ENCODE measurements at regions not wholly inside any gene's neighbourhood (a gene's known extent, or its start where the extent isn't known, plus 50 kb on each side); places are given as distances from the start of the nearest gene placed in this dataset.

DNA sequence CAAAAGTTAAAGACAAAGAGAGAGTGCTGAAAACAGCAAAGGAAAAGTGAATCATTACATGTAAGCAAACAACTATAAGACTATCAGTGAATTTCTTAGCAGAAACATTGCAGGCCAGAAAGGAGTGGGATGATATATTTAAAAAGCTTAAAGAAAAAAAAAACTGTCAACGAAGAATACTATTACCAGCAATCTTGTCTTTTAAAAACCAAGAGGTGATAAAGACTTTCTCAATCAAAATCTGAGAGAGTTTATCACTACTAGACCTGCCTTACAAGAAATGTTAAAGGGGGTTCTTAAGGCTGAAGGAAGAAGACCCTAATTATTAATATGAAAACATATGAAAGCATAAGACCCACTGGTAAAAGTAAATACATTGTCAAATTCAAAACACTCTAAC lies 132.5 kb upstream of the ZCCHC13 start:
- CTCF ChIA-PET: no interaction called here
- ATAC-seq (ENCODE audit: low read depth) (no peak), DNase-seq (no peak)
- H4K8ac ChIP-seq (ENCODE audit: low read depth in 2 of 2, low read length in 2 of 2): no peak overlapping the region
- no peak overlapping the region for H3K18ac ChIP-seq (ENCODE audit: low read depth, low read length)
- peaks cover 7% of the 10 kb centered on the region for H3K9me3 ChIP-seq (ENCODE audit: control insufficient read depth, insufficient read depth, low read length)
- H3K4me3 ChIP-seq (ENCODE audit: insufficient read depth, low read depth, low read length): no peak overlapping the region
- no peak overlapping the region for H4K5ac ChIP-seq (ENCODE audit: low read depth, low read length)
- no peak overlapping the region for H2BK120ac ChIP-seq (ENCODE audit: low read depth, low read length)
- H3K4me1 ChIP-seq (ENCODE audit: control insufficient read depth, insufficient read depth, low read length): no peaks in the 10 kb centered on the region
- no peaks in the 10 kb centered on the region for H3K27me3 ChIP-seq (ENCODE audit: control insufficient read depth, insufficient read depth, low read length)
- dilution Hi-C loops (cut with HindIII; ENCODE audit: low sequenced_read_pairs, unreplicated experiment) (no loop called here), in situ Hi-C loops (cut with MboI; ENCODE audit: low sequenced_read_pairs) (no loop called here), intact Hi-C loops (cut with micrococcal nuclease) (no loop called here)
- H3K79me1 ChIP-seq (ENCODE audit: low read depth in 1 of 2, low read length in 2 of 2): no peaks in the 10 kb centered on the region
- no peaks in the 10 kb centered on the region for H4K20me1 ChIP-seq (ENCODE audit: insufficient read depth, low read length)
- H4K91ac ChIP-seq (ENCODE audit: insufficient read depth, low read depth, low read length): no peak overlapping the region
- no TSS peak for BruUV-seq (replicated peaks)
- no peaks in the 10 kb centered on the region for H3K9me1 ChIP-seq (ENCODE audit: insufficient read depth, low read length)
- no peak overlapping the region for H3K9ac ChIP-seq (ENCODE audit: low read depth, low read length)
- no peak for TF ChIP-seq BHLHE40 (IDR thresholded peaks at IDR 0.05; ENCODE audit: low read depth, low read length)
- TF ChIP-seq MXI1 (IDR thresholded peaks at IDR 0.05; ENCODE audit: borderline replicate concordance, low read depth, low read length): no peak
- no peak for TF ChIP-seq SMC3 (IDR thresholded peaks at IDR 0.05; ENCODE audit: low read depth, low read length)
- TF ChIP-seq RAD21 (IDR thresholded peaks at IDR 0.05; ENCODE audit: low read length): no peak
- no peak for TF ChIP-seq CEBPB (IDR thresholded peaks at IDR 0.05; ENCODE audit: low read depth, low read length)
- TF ChIP-seq, protein P1, sequence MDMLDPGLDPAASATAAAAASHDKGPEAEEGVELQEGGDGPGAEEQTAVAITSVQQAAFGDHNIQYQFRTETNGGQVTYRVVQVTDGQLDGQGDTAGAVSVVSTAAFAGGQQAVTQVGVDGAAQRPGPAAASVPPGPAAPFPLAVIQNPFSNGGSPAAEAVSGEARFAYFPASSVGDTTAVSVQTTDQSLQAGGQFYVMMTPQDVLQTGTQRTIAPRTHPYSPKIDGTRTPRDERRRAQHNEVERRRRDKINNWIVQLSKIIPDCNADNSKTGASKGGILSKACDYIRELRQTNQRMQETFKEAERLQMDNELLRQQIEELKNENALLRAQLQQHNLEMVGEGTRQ (IDR thresholded peaks at IDR 0.05; ENCODE audit: low read depth, low read length): no peak
- no peak for TF ChIP-seq FOS (IDR thresholded peaks at IDR 0.05; ENCODE audit: low read depth, low read length)
- TF ChIP-seq NFE2L2 (IDR thresholded peaks at IDR 0.05; ENCODE audit: low read depth, low read length): no peak
- no peak for TF ChIP-seq MAZ (IDR thresholded peaks at IDR 0.05; ENCODE audit: borderline replicate concordance, low read depth, low read length)
- no peak for TF ChIP-seq MAFK (IDR thresholded peaks at IDR 0.05; ENCODE audit: low read depth, low read length)
- TF ChIP-seq, protein P2, sequence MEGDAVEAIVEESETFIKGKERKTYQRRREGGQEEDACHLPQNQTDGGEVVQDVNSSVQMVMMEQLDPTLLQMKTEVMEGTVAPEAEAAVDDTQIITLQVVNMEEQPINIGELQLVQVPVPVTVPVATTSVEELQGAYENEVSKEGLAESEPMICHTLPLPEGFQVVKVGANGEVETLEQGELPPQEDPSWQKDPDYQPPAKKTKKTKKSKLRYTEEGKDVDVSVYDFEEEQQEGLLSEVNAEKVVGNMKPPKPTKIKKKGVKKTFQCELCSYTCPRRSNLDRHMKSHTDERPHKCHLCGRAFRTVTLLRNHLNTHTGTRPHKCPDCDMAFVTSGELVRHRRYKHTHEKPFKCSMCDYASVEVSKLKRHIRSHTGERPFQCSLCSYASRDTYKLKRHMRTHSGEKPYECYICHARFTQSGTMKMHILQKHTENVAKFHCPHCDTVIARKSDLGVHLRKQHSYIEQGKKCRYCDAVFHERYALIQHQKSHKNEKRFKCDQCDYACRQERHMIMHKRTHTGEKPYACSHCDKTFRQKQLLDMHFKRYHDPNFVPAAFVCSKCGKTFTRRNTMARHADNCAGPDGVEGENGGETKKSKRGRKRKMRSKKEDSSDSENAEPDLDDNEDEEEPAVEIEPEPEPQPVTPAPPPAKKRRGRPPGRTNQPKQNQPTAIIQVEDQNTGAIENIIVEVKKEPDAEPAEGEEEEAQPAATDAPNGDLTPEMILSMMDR (conservative IDR thresholded peaks at IDR 0.05; ENCODE audit: low read depth, low read length): no peak
- TF ChIP-seq POLR2A (IDR thresholded peaks at IDR 0.05; ENCODE audit: low read depth, low read length): no peak
- no peak for TF ChIP-seq RCOR1 (IDR thresholded peaks at IDR 0.05; ENCODE audit: insufficient replicate concordance, low read length)
- no peak for TF ChIP-seq CHD1 (IDR thresholded peaks at IDR 0.05; ENCODE audit: low read depth, low read length)
- TF ChIP-seq, protein P3, sequence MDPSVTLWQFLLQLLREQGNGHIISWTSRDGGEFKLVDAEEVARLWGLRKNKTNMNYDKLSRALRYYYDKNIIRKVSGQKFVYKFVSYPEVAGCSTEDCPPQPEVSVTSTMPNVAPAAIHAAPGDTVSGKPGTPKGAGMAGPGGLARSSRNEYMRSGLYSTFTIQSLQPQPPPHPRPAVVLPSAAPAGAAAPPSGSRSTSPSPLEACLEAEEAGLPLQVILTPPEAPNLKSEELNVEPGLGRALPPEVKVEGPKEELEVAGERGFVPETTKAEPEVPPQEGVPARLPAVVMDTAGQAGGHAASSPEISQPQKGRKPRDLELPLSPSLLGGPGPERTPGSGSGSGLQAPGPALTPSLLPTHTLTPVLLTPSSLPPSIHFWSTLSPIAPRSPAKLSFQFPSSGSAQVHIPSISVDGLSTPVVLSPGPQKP (IDR thresholded peaks at IDR 0.05; ENCODE audit: borderline replicate concordance, low read depth, low read length): no peak
- no CpG with 5 or more reads among the region's 1 CpG for WGBS, 2 experiments (ENCODE audit: extremely low coverage in 2 of 2, insufficient read length in 1 of 2)
- H3K4me2 ChIP-seq (ENCODE audit: low read depth, low read length): no peak overlapping the region
- H2BK15ac ChIP-seq (ENCODE audit: low read depth, low read length): no peak overlapping the region
- H3K36me3 ChIP-seq (ENCODE audit: control insufficient read depth, insufficient read depth, low read length): no peaks in the 10 kb centered on the region
- no peak overlapping the region for H3K27ac ChIP-seq (ENCODE audit: insufficient read depth, low read length)
- no peak overlapping the region for H3K56ac ChIP-seq (ENCODE audit: extremely low read depth, insufficient read depth, low read length)
- no peak overlapping the region for H2AK5ac ChIP-seq (ENCODE audit: low read depth, low read length)
- no peak overlapping the region for H2BK5ac ChIP-seq (ENCODE audit: low read depth, low read length, poor library complexity, severe bottlenecking)
- H2AK9ac ChIP-seq (replicated peaks; ENCODE audit: low read depth, low read length, poor library complexity): no peak overlapping the region
- no peak overlapping the region for H3K14ac ChIP-seq (replicated peaks; ENCODE audit: low read depth, low read length)
- H3K4ac ChIP-seq (ENCODE audit: low read depth, low read length): no peak overlapping the region
- no peak overlapping the region for H3K23ac ChIP-seq (ENCODE audit: low read depth, low read length)
- no peak overlapping the region for H2BK20ac ChIP-seq (ENCODE audit: low read depth, low read length)
- H2AFZ ChIP-seq (replicated peaks; ENCODE audit: low read length, poor library complexity): no peak overlapping the region
- POLR2A ChIA-PET (ENCODE audit: unreplicated experiment): no interaction called here

All from IMR-90 (cell line).